PC-3 (cell line): ENCODE measurements at regions not wholly inside any gene's neighbourhood (a gene's known extent, or its start where the extent isn't known, plus 50 kb on each side); places are given as distances from the start of the nearest gene placed in this dataset.

Source experiments
- CTCF ChIP-seq: fragments of 300-600 bp; sonication (generic); conservative IDR thresholded peaks from 2 replicates; pipeline ENCODE4 v1.5.1; 2017; ENCODE audit warnings: antibody characterized with exemption, low read depth, mild to moderate bottlenecking, low read length
- EZH2 ChIP-seq: fragments of 300-600 bp; sonication (generic); IDR thresholded peaks from one replicate; pipeline ENCODE4 v1.6.1; 2017; ENCODE audit warnings: antibody characterized with exemption, mild to moderate bottlenecking, low read length; ENCODE audit not compliant: unreplicated experiment
- EZH2phosphoT487 ChIP-seq: fragments of 300-600 bp; sonication (generic); IDR thresholded peaks from 2 replicates; pipeline ENCODE4 v1.6.1; 2018; ENCODE audit warnings: mild to moderate bottlenecking, antibody characterized with exemption, low read length, borderline replicate concordance

DNA sequence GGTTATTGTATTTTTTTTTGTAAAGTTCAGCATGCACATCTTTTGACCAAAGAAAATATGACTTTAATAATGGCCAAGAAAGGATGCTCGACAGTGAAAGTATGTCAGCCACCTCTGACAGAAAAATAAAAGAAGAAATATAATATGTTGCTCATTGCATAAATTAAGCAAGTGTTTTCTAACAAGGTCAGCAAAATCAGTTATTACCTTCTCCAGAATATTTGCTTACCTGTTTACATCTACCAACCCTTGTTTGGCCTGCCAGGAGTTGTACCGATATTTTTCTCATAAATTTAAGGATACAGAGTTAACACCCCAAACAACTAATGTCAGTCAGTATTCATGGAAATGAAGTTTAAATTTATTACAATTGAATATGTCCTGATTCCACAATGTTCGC, 685.4 kb downstream of the PLA2G4A start:
- TF ChIP-seq CTCF, result no peak
- no peak for TF ChIP-seq EZH2
- TF ChIP-seq EZH2phosphoT487, result no peak
